Suprapubic skin (tissue), 4 donors: ENCODE measurements at regions not wholly inside any gene's neighbourhood (a gene's known extent, or its start where the extent isn't known, plus 50 kb on each side); places are given as distances from the start of the nearest gene placed in this dataset.

Source experiments
- DNase-seq, 2 donors: peaks; one replicate each; pipeline ENCODE4 v3.0.0-alpha.2; 2019; ENCODE audit warnings: low spot score in 2 of 2
- H3K27ac ChIP-seq: fragments of 200-600 bp; sonication (generic); one replicate; pipeline ENCODE4 v1.5.1; 2019
- H3K27me3 ChIP-seq: fragments of 200-600 bp; sonication (generic); one replicate; pipeline ENCODE4 v1.5.1; 2019
- H3K36me3 ChIP-seq: fragments of 200-600 bp; sonication (generic); one replicate; pipeline ENCODE4 v1.5.1; 2019
- H3K4me1 ChIP-seq: fragments of 200-600 bp; sonication (generic); one replicate; pipeline ENCODE4 v1.5.1; 2019
- H3K4me3 ChIP-seq: fragments of 200-600 bp; sonication (generic); one replicate; pipeline ENCODE4 v1.5.1; 2019; ENCODE audit warnings: mild to moderate bottlenecking
- H3K9me3 ChIP-seq: fragments of 200-600 bp; sonication (generic); one replicate; pipeline ENCODE4 v1.5.1; 2019
- EP300 ChIP-seq: sonication (generic); formaldehyde crosslinking; IDR thresholded peaks from one replicate; pipeline ENCODE4 v1.6.1; 2017; ENCODE audit warnings: antibody characterized with exemption
- POLR2A ChIP-seq, 2 donors: fragments of 450-650 bp; IDR thresholded peaks; one replicate each; pipeline ENCODE4 v1.6.1; 2017; ENCODE audit warnings: antibody characterized with exemption in 2 of 2, mild to moderate bottlenecking in 2 of 2, moderate library complexity in 2 of 2
- POLR2AphosphoS5 ChIP-seq, 3 donors: sonication (generic); formaldehyde crosslinking; IDR thresholded peaks; one replicate each; pipeline ENCODE4 v1.6.1; 2017; ENCODE audit warnings: antibody characterized with exemption in 3 of 3
- WGBS: methylation state at CpG from one replicate; pipeline ENCODE4 v1.1.5; 2018; 5-methylcytosine and 5-hydroxymethylcytosine counted together
- TF ChIP-seq, protein P1 (sequence below), 2 donors: fragments of 200-600 bp in 1 of 2; fragments of 450-650 bp in 1 of 2; sonication (generic) in 1 of 2; IDR thresholded peaks; one replicate each; pipeline ENCODE4 v1.5.1; 2016 to 2019; ENCODE audit warnings: antibody characterized with exemption in 2 of 2, mild to moderate bottlenecking in 1 of 2, moderate library complexity in 1 of 2

GRCh38 chr6:153668758-153669157 is 370.3 kb upstream of the OPRM1 start:
- no peak for TF ChIP-seq EP300
- no peak for TF ChIP-seq POLR2AphosphoS5 (IDR thresholded peaks at IDR 0.05)
- TF ChIP-seq POLR2A (IDR thresholded peaks at IDR 0.05), result no peak
- TF ChIP-seq, protein P1, sequence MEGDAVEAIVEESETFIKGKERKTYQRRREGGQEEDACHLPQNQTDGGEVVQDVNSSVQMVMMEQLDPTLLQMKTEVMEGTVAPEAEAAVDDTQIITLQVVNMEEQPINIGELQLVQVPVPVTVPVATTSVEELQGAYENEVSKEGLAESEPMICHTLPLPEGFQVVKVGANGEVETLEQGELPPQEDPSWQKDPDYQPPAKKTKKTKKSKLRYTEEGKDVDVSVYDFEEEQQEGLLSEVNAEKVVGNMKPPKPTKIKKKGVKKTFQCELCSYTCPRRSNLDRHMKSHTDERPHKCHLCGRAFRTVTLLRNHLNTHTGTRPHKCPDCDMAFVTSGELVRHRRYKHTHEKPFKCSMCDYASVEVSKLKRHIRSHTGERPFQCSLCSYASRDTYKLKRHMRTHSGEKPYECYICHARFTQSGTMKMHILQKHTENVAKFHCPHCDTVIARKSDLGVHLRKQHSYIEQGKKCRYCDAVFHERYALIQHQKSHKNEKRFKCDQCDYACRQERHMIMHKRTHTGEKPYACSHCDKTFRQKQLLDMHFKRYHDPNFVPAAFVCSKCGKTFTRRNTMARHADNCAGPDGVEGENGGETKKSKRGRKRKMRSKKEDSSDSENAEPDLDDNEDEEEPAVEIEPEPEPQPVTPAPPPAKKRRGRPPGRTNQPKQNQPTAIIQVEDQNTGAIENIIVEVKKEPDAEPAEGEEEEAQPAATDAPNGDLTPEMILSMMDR (IDR thresholded peaks at IDR 0.05), result no peak
- DNase-seq, result no peak
- no peaks in the 10 kb centered on the region for H3K27me3 ChIP-seq
- H3K27ac ChIP-seq, result no peak overlapping the region
- no peaks in the 10 kb centered on the region for H3K9me3 ChIP-seq
- no peaks in the 10 kb centered on the region for H3K36me3 ChIP-seq
- no peak overlapping the region for H3K4me3 ChIP-seq
- H3K4me1 ChIP-seq, result no peaks in the 10 kb centered on the region
- WGBS, result 97% methylated on average over 1 of the region's 1 CpG

- no peak for DNase-seq
- Histone ChIP-seq H3K27me3 (no peaks in the 10 kb centered on the region), H3K9me3 (peaks cover 5% of the 10 kb centered on the region), H3K36me3 (no peaks in the 10 kb centered on the region), H3K4me1 (no peaks in the 10 kb centered on the region), H3K27ac (no peak overlapping the region), H3K4me3 (no peak overlapping the region)
- 82% methylated on average over 1 of the region's 1 CpG for WGBS
- TF ChIP-seq, protein P1 (IDR thresholded peaks at IDR 0.05), result no peak
These were observed 376.1 kb upstream of the OPRM1 start for GRCh38 chr6:153662982-153663381.

DNA sequence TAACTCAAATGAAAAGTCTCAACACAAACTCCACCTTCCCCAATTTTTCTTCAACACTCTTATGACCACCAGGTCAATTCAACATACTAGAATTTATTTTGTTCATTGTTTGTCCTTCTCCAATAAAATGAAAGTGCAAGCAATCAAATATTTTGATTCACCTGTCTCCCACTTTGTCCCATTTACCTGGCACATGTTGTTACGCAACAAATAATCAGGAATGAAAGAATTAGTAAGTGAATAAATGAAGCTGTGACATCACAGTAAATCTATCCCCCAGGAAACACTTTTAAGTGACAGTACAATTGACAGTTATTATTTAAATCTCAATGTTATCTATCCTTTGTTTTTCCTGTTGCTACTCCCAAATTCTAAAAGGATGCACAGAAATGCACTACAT is 393.7 kb upstream of the OPRM1 start:
- Histone ChIP-seq H3K4me3 (no peak overlapping the region), H3K4me1 (no peaks in the 10 kb centered on the region), H3K27ac (no peak overlapping the region), H3K9me3 (no peaks in the 10 kb centered on the region), H3K36me3 (no peaks in the 10 kb centered on the region), H3K27me3 (no peaks in the 10 kb centered on the region)
- DNase-seq, result no peak
- 93% methylated on average over 1 of the region's 1 CpG for WGBS
- TF ChIP-seq POLR2AphosphoS5 (IDR thresholded peaks at IDR 0.05) (no peak), EP300 (no peak), POLR2A (IDR thresholded peaks at IDR 0.05) (no peak)
- TF ChIP-seq, protein P1 (IDR thresholded peaks at IDR 0.05), result no peak

DNA sequence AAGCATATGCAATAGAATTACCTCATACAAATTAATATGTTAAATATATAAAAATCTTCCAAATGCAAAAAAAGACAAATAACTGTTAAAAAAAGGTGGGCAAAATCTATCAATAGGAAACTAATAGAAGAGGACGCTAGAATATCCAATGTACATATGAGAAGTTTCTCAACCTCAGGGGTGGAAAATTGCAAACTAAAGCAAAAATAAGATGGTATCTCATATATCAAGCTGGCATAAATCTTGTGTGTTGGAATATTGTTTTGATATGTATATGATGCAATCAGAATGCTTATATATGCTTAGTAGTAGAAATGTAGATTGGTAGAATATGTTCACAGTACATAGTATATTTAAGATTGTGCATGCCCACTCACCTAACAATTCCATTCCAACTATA is 395.0 kb upstream of the OPRM1 start:
- no peak for DNase-seq
- no peak overlapping the region for H3K4me3 ChIP-seq
- 88% methylated on average over 1 of the region's 1 CpG for WGBS
- TF ChIP-seq, protein P1 (IDR thresholded peaks at IDR 0.05), result no peak
- TF ChIP-seq POLR2A (IDR thresholded peaks at IDR 0.05), result no peak
- TF ChIP-seq EP300, result no peak
- TF ChIP-seq POLR2AphosphoS5 (IDR thresholded peaks at IDR 0.05), result no peak
- no peak overlapping the region for H3K27ac ChIP-seq
- H3K9me3 ChIP-seq, result no peaks in the 10 kb centered on the region
- H3K36me3 ChIP-seq, result no peaks in the 10 kb centered on the region
- H3K4me1 ChIP-seq, result no peaks in the 10 kb centered on the region
- no peaks in the 10 kb centered on the region for H3K27me3 ChIP-seq

GRCh38 chr6:153634416-153634815 is 404.6 kb upstream of the OPRM1 start:
- Histone ChIP-seq H3K27ac (no peak overlapping the region), H3K27me3 (no peaks in the 10 kb centered on the region), H3K9me3 (peaks cover 5% of the 10 kb centered on the region), H3K4me1 (no peaks in the 10 kb centered on the region), H3K4me3 (no peak overlapping the region), H3K36me3 (no peaks in the 10 kb centered on the region)
- DNase-seq, result no peak
- TF ChIP-seq POLR2AphosphoS5 (IDR thresholded peaks at IDR 0.05) (no peak), EP300 (no peak), POLR2A (IDR thresholded peaks at IDR 0.05) (no peak)
- TF ChIP-seq, protein P1 (IDR thresholded peaks at IDR 0.05), result no peak
